ENCODE measurements at regions not wholly inside any gene's neighbourhood (a gene's known extent, or its start where the extent isn't known, plus 50 kb on each side); places are given as distances from the start of the nearest gene placed in this dataset.

DNA sequence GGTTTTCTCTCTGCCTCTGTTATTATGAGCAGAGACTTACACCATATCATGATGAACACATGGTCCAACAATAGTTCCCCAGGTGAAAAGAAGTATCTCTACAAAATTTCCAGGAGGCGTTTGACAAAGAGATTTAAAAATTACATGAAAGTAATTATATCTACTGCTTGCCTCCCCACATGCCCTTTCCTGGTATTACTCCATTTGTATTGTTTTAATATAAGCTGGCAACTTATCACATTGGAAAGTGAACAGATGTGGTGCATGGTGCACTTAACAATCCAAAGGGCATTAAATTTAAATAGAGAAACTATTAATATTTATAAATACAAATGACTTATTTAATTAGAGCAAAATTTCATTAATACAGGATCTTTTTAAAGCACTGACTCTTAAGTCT lies 638.2 kb downstream of the ANKRD7 start:
- TF ChIP-seq, protein P1, sequence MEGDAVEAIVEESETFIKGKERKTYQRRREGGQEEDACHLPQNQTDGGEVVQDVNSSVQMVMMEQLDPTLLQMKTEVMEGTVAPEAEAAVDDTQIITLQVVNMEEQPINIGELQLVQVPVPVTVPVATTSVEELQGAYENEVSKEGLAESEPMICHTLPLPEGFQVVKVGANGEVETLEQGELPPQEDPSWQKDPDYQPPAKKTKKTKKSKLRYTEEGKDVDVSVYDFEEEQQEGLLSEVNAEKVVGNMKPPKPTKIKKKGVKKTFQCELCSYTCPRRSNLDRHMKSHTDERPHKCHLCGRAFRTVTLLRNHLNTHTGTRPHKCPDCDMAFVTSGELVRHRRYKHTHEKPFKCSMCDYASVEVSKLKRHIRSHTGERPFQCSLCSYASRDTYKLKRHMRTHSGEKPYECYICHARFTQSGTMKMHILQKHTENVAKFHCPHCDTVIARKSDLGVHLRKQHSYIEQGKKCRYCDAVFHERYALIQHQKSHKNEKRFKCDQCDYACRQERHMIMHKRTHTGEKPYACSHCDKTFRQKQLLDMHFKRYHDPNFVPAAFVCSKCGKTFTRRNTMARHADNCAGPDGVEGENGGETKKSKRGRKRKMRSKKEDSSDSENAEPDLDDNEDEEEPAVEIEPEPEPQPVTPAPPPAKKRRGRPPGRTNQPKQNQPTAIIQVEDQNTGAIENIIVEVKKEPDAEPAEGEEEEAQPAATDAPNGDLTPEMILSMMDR (IDR thresholded peaks at IDR 0.05; ENCODE audit: low read depth, low read length, poor library complexity, severe bottlenecking): no peak
- no peak for TF ChIP-seq EZH2phosphoT487 (IDR thresholded peaks at IDR 0.05; ENCODE audit: borderline replicate concordance, low read length)

Measured in DOHH2 (cell line).